HG03159 (cell line): ENCODE measurements at regions not wholly inside any gene's neighbourhood (a gene's known extent, or its start where the extent isn't known, plus 50 kb on each side); places are given as distances from the start of the nearest gene placed in this dataset.

Experiments
- ATAC-seq: cut with Tn5 transposase; IDR thresholded peaks from one replicate; pipeline ENCODE4 v1.9.1; 2021; ENCODE audit warnings: mild to moderate bottlenecking, moderate library complexity; ENCODE audit not compliant: unreplicated experiment

DNA sequence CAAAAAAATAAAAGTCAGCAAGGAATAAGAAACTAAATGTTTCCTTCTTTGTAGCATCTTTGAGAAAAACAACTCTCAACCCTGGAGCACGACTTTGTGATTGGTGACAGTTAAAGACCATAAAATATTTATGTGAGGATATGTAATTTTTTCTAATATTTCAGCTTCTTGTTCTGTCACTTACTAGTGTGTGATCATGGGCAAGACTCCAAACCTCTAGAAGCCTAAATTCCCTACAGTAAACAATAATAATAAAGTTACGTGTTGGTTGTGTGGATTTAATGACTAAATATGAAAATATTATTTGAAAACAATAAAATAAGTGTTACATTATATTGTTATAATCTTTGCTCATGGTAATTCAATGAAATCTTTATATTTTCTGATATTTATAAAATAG lies 735.6 kb upstream of the MARCKS start:
- no peak for ATAC-seq

DNA sequence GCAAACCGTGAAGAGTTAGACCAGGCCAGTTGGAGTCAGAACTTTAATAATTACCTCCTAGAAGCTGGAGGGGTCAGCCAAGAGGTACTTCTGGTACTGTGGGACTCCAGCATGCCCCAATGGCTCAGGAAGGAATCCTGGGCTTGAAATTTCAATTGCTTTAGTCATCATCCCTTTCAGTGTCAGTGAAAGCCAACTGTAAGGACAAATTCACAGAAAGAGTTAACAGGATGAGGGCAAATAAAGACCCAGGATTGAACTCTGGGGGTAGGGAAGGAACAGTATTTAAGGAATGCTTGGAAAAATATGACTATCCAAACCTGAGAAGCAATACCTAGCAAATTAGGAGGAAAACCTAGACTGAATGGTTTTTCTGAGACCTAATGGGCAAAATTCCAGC lies 735.1 kb upstream of the MARCKS start:
- no peak for ATAC-seq

DNA sequence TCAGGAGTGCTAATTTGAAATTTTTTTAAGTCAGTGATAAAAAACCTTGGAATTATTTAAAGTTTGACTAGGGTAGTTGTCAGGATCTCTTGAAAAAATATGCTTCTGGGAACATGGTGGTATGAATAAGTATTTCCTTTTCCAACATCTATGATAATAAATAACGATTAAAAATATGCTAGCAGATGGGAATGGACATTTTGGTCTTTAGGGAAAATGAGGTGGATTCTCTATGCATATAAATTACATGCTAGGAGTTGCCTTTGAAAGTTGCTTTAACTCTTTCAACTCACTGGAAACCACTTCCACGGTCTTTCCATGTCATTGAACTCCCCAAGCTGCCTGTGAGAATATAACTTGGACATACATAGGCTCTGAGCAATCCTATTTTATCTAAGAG lies 731.5 kb upstream of the MARCKS start:
- no peak for ATAC-seq

DNA sequence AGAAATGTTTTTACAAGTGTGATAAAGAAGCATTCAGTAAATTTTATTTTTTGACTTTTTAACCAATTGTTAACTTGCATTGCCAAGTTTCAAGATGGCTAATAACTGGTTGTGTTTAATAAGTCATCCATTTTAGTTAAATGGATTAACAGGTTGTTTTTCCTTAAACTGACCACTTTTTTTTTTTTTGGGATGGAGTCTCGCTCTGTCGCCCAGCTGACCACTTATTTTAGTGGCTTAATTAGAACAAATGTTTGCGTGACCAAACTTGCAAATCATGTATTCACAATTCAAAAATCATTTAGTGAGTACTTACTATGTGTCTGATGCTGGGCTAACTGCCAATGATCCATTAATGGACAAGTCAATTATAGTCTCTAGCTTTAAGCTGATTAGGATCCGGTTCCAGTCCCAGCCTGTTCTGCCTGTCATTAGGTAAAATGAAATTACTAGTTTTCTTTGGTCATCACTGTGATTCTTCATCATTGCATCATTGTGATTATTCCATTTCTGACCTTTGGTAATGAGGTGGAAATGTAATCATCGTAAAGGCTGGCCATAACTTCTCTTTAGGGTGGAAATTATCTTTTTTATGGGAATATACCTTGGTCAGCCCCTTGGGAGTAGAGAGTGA lies 729.2 kb upstream of the MARCKS start:
- ATAC-seq = no peak

DNA sequence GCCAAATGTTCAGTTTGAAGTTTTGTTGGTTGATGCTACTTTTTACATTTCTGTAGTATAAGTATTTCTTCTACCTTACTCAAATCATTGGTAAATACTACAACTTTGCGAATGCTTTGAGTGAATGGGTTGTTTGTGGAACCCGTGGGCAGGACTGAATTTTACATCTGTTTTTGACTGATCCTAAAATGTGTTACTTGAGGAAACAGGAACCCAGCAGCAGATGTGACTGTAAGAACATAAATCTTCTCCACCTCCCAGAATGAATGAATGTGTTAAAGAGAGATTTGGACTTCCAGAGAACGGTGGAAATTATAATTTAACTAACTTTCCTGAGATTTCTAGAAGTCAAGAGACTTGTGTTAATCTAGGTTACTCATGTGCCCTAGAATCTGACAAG lies 728.5 kb upstream of the MARCKS start:
- ATAC-seq = no peak

DNA sequence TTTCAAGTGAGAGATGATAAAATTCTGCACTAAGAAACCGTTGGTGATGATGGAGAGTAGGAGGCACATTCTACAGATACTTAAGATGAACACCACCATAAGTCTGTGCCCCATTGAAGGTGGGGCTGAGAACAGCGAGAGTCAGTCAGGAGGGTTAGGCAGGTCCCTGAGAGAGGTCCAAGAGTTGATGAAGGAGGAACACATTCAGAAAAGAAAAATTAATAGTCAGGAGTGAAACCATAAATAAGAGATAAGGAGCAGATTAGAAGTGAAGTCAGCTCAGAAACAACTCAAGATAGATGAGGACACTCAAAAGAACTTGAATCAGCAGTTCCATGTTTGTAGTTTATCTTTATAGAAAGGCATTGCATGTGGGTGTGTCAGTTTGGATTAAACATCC lies 727.2 kb upstream of the MARCKS start:
- no peak for ATAC-seq

DNA sequence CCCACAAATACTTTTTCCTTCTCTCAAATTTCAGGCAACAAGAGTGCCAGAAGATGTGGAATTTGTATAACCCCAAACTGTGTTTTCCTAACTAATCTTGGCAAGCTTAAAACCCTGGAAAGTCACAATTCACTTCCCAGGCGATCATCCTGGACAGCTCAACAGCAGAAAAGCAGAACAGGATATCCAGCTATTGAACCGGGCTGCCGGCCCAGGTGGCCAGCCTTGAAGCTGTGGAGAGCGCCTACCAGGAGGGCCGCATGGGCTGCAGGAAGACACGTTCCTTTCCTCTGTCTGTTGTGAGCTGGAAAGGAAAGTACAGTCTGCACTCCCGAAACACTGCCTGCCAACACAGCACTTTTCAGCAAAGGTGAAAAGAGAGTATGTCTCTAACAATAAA lies 719.7 kb upstream of the MARCKS start:
- ATAC-seq = no peak

DNA sequence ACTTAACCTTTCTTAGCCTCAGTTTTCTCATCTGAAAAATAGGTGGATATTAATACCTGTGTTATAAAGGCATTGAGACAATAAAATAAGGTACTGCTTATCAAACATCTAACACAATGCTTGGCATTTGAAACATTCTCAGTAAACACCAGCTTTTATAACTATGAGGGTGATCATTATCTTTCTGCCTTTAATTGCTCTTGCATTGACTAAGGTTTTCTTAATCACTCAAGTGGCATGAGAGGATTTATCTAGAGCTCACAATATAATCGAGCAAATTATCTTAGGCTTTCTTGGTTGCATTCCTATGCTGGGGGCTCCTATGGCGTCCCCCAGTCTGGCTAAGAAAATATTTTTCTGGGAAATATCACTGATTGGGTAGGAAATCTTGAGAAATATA lies 716.4 kb upstream of the MARCKS start:
- ATAC-seq = no peak

DNA sequence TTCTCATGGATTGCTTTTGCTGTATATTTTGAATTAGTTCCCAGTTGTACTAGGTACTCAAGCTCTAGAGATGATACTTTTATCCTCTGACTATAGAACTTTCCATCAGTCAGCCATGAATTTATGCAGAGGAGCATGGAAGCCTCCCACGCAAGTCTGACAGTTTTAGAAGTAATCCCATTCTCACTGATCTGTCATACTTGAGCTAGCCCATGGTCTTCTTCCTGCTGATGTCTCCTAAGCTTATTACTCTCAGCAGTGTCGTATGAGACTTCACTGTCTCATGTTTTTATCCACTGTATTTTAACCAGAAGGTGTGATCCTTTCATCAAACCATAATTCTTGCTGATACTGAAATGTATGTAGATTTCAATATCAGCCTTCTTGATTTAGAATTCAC lies 715.2 kb upstream of the MARCKS start:
- ATAC-seq = no peak

DNA sequence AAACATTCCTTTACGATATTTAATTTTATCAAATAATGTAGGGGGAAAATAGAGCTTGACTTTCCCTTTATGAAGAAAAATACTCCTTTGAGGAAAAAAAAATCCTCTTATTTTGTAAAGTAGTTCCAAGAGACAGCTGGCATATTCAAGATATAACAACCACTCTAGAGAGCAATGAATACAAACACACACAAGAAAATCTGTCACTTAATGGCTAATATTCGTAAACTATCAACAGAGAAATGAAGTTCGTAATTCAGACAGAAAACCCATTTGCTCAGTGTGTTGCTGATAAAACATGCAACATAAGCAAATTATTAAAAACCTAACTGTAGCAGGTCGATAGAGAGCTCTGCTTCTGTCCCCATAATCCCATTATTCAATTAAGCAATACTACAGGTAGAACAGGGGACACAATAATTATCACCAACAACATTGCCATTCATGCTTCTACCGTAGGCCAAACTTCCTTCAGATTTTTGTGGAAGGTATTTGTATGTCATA lies 714.4 kb upstream of the MARCKS start:
- ATAC-seq = no peak

DNA sequence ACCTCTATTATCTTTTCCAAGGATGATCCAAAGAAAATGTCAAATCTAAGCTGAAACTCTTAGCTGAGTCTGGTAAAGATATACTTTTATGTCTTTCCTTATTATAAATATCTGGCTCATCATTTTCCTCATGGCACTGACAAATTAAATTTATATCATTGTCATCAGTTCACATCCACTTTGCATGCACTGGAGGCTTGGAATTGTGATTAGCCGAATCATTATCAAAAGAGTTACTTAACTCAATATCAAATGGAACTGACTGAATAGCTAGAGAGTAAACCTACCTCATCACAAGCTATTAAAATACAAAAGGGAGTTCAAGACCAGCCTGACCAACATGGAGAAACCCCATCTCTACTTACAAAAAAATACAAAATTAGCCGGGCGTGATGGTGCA lies 713.9 kb upstream of the MARCKS start:
- no peak for ATAC-seq

DNA sequence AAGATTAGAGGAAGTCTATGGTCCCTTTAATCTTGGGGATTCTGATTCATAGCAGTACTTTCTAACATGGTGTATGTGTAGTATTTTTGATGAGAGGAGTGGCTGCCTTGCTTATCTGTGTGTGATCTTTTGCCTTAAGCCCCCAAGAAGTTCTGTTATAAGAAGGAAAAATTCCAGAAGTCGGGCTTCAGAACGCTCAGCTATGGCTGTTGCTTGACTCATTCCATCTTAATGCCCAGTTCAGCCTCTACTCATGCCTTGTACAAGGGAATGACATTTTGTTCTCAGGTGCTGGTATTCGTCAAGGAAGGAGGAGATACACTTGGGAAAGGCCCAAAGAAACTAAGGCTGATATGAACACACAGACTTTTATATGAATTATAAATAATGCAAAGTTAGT lies 713.0 kb upstream of the MARCKS start:
- no peak for ATAC-seq

DNA sequence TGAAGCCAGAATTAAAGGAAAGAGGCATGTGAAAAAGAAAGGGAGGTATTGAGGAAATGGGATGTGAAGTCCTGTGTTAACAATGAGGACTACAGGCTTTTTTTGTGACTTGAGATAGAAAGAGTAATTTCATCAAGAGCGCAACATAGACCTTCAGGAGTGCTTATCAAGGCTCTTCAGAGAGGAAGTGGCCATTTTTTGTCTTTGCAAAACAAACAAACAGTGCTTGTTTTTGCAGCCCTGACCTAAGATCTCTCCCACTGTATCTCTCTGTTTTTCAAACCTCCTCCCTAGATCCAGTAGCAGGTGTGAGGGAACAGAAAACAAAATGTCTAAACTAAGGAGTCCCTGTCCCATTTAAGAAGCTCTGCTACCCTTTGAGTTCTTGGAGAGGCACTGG lies 710.3 kb upstream of the MARCKS start:
- ATAC-seq = no peak

DNA sequence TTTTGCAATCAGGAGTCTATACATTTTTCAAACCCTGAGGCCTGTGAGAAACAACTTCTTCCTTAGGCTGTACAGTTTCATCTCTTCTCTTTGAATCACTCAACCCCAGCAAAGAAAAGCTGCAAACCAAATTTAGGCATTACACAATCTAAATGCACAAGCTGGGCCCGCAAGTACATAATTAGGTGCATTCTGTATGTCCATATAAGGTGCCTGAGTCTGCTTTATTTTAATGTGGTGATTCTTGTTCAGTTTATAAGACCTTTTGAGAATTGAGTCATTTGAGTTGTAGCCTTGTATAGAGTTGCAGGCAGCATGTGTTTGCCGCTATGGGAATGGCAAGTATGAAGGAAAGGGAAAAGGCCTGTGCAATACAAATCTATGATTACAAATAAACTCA lies 709.6 kb upstream of the MARCKS start:
- no peak for ATAC-seq

DNA sequence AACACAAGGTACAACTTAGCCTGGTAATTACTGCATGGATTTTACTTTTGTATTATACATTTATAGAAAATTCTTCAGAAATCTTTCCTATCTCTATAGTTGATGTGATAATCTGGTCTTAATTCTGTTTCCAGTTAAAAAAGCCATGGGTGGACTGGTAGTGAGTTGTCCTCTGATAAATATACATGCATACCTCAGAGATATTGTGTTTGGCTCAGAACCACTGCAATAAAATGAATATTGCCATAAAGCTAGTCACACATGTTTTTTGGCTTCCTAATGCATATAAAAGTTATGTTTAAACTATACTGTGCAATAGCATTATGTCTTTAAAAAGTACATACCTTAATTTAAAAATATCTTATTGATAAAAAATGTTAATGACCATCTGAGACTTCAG lies 708.6 kb upstream of the MARCKS start:
- no peak for ATAC-seq

DNA sequence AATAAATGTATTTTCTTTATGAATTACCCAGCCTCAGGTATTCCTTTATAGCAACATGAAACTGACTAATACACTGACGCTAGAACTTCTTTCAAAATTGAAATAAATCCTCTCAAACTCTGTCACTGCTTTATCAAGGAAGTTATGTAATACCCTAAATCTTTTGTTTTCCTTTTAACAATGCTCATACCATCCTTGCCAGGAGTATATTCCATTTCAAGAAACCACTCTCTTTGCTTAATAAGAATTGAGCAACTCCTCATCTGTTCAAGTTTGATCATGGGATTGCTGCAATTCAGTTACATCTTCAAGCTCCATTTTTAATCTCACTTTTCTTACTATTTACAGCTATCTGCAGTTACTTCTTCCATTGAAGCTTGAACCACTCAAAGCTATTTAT lies 707.6 kb upstream of the MARCKS start:
- no peak for ATAC-seq

DNA sequence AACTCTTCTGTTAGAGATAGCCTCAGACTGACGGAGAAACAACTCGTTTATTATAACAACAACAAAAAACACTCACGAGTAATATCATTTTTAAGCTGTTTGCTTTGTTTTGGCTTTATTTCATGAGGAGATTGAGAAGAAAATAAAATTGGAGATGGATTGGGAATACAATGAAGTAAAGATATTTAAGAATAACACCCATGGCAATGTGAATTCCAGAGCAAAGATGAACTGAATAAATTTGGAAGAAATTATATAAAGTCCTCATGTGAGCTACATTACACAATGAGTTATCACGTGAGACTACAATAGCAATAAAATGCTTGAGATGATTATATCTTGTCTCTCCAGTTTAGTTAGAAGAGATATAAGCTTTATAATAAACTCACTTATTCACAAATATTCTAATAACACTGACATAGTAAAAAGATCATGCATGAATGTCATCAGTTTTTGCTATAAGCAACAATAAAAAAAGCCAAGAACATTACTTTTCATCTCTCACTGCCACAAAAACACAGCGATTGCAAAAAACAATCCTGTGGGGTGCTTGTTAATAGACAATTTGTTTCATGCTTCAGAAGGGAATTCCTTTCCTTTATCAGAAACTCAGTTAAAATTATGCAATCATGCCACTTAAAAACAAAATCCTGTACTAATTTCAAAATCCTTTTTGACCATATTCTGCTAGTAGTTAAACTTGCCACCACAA lies 696.7 kb upstream of the MARCKS start:
- ATAC-seq = no peak

DNA sequence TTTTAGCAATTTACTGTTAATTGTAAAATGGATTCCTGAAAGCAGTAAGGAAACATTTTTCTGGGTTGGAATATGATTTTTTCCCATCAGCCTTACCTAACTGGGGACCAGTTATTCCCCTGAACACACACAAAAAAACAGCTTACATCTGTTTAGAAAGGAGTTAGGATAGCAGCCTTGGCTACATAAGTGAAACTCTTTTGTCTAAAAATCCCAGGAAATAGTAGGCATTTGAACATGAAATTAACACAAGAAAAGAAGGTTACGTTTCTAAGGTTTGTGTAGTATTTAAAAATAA lies 696.2 kb upstream of the MARCKS start:
- no peak for ATAC-seq

DNA sequence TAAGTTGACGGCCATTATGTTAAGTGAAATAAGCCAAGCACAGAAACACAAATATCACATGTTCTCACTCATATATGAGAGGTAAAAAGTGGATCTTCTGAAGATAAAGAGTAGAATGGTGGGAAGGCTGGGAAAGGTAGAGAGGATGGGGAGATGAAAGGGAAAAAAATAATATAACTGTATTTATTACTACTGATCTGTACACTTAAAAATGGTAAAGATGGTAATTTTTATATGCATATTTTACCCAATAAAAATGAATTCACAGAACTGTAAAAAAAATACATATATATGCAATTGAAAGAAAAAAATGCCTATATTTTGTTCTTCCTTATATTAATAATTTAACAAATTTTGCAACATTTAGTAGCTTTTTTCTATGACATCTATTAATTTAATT lies 694.4 kb upstream of the MARCKS start:
- no peak for ATAC-seq

DNA sequence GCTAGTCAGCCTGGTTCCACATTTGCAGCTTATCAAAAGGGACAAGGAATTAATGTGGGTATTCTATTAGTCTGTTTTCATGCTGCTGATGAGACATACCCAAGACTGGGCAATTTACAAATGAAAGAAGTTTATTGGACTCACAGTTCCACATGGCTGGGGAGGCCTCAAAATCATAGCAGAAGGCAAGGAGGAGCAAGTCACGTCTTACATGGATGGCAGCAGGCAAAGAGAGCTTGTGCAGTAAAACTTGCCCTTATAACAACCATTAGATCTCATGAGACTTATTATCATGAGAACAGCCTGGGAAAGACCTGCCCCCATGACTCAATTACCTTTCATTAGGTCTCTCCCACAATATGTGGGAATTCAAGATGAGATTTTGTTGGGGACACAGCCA lies 689.1 kb upstream of the MARCKS start:
- no peak for ATAC-seq

DNA sequence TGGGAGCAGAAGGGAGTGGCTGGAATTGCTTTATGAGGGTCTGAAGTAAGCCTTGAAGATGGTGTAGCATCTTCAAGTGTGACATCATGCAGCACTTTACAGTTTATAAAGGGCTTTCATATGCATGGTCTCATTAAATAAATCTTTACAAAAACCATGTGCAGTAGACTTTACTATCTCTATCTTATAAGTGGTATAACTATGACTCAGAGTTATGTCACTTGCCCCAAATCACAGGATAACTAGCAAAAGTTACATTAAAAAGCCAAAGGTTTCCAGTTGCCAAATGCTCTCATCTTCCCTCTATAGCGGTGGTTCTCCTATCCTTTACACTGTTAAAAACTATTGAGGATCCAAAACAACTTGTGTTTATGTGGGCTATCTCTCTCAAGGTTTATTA lies 687.7 kb upstream of the MARCKS start:
- ATAC-seq = no peak

DNA sequence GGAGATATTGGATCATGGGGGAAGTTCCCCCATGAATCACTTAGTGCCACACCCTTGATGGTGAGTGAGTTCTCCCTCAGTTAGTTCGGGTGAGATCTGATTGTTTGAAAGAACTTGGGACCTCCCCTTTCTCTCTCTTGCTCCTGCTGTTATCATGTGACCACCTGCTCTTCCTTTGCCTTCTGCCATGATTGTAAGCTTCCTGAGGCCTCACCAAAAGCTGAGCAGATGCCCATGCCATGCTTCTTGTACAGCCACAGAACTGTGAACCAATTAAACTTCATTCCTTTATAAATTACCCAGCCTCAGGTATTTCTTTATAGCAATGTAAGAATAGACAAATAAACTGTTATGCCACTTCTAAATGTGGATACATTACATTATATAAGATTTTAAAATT lies 686.7 kb upstream of the MARCKS start:
- ATAC-seq = no peak

DNA sequence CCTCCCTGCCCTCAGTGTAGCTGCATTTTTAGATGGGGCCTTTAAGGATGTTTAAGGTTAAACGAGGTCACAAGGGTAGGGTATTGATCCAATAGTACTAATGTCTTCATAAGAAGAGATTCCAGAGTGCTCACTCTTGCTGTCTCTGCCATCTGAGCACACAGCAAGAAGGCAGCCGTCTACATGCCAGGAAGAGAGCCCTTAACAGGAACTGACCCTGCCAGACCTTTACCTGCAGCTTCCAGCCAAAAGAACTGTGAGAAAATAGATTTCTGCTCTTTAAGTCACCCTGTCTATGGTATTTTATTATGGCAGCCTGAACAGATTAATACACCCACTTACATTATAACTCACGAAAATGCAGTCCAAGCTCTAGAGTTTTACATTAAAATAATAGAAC lies 685.3 kb upstream of the MARCKS start:
- ATAC-seq = no peak
